IPS-18a (cell line): ENCODE measurements at regions not wholly inside any gene's neighbourhood (a gene's known extent, or its start where the extent isn't known, plus 50 kb on each side); places are given as distances from the start of the nearest gene placed in this dataset.
"Not testable (repeated sequence)": the region's sequence is repeated elsewhere in the genome, so short reads cannot be mapped to it uniquely, and the experiment has no call there.

Experiments used
- H3K27ac ChIP-seq: one replicate; pipeline ENCODE4 v1.5.1; 2013; ENCODE audit warnings: low read length
- H3K27me3 ChIP-seq: one replicate; pipeline ENCODE4 v1.6.1; 2013; ENCODE audit warnings: mild to moderate bottlenecking, low read length; ENCODE audit not compliant: control insufficient read depth, insufficient read depth
- H3K36me3 ChIP-seq: one replicate; pipeline ENCODE4 v1.6.1; 2013; ENCODE audit warnings: low read depth, low read length; ENCODE audit not compliant: control insufficient read depth
- H3K4me1 ChIP-seq: one replicate; pipeline ENCODE4 v1.6.1; 2013; ENCODE audit warnings: low read depth, low read length; ENCODE audit not compliant: control insufficient read depth
- H3K4me3 ChIP-seq: one replicate; pipeline ENCODE4 v1.5.1; 2013; ENCODE audit warnings: low read length
- H3K9ac ChIP-seq: one replicate; pipeline ENCODE4 v1.6.1; 2013; ENCODE audit warnings: mild to moderate bottlenecking, low read length, moderate library complexity
- H3K9me3 ChIP-seq: one replicate; pipeline ENCODE4 v1.6.1; 2013; ENCODE audit warnings: low read depth, low read length; ENCODE audit not compliant: control insufficient read depth

DNA sequence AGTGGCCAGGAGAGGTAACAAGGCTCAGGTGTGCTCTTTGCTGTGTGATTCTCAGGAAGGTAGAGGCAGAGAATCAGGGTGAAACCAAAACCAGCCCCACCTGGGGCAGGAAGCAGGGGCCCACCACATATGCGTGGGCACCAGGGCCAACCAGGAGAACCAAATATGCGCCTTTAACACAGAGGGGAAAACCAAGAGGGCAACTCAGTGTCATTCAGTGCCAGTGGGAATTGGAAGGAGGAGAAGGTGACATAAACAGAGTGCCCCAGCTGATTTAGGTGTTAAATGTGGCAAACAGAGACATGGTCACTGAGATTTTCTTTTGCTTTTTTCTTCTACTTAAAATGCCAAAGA is 106.8 kb upstream of the MAMLD1 start:
- no peak overlapping the region for H3K4me3 ChIP-seq
- H3K36me3 ChIP-seq: no peaks in the 10 kb centered on the region
- H3K9me3 ChIP-seq: peaks cover 10% of the 10 kb centered on the region
- H3K4me1 ChIP-seq: no peaks in the 10 kb centered on the region
- no peaks in the 10 kb centered on the region for H3K27me3 ChIP-seq
- H3K9ac ChIP-seq: no peak overlapping the region
- H3K27ac ChIP-seq: no peak overlapping the region

DNA sequence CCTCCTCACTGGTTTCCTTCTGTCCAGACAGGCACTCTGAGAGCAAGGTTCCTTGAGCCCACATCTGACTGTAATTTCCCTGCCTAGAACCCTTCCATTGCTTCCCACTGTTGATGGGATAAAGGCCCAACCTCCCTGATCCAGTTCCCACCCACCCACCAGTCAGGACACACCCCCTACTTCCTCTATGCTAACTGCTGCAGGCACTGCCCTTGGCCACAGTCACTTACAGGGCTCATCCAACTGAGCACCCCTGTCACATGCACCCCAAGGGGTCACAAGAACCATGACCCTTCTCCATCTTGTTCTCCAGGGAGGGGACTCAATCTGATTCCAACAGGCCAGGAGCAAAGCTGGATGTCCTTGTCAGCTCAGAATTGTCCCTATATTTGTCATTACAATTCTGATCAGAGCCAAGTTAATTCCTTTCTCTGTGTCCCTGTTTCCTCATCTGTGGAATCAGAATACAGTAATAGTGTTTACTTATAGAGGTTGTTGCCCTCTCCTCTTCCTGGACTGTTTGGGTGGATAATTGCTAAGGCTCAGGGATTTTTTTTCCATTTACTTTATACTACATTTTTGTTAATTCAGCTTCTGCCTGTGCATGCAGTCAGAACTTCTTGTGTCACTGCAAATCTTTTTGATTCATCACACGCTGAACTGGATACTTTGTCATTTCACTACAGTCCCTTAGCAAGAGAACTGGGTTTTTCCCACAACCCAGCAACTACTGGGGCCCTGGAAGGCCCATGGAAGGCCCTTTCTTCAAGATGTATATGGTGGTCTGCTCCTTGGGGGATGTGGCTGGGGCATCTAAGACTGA is 105.6 kb upstream of the MAMLD1 start:
- no peaks in the 10 kb centered on the region for H3K4me1 ChIP-seq
- H3K9me3 ChIP-seq: peaks cover 10% of the 10 kb centered on the region
- no peak overlapping the region for H3K4me3 ChIP-seq
- no peaks in the 10 kb centered on the region for H3K36me3 ChIP-seq
- no peak overlapping the region for H3K9ac ChIP-seq
- H3K27me3 ChIP-seq: no peaks in the 10 kb centered on the region
- H3K27ac ChIP-seq: no peak overlapping the region

DNA sequence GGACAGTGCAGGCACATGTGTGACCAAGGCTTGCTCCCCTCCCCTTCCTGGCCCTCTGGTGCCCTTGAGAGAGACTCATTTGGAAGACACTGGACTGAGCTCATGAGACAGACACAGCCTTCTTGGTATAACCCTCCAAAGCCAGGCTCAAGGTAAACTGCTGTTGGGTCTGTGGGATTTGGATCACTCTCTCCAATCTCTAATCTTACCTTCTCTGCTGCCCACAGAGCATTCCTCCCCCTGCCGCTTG is 105.0 kb upstream of the MAMLD1 start:
- no peaks in the 10 kb centered on the region for H3K4me1 ChIP-seq
- peaks cover 10% of the 10 kb centered on the region for H3K9me3 ChIP-seq
- no peak overlapping the region for H3K4me3 ChIP-seq
- no peaks in the 10 kb centered on the region for H3K36me3 ChIP-seq
- H3K9ac ChIP-seq: no peak overlapping the region
- no peaks in the 10 kb centered on the region for H3K27me3 ChIP-seq
- no peak overlapping the region for H3K27ac ChIP-seq

DNA sequence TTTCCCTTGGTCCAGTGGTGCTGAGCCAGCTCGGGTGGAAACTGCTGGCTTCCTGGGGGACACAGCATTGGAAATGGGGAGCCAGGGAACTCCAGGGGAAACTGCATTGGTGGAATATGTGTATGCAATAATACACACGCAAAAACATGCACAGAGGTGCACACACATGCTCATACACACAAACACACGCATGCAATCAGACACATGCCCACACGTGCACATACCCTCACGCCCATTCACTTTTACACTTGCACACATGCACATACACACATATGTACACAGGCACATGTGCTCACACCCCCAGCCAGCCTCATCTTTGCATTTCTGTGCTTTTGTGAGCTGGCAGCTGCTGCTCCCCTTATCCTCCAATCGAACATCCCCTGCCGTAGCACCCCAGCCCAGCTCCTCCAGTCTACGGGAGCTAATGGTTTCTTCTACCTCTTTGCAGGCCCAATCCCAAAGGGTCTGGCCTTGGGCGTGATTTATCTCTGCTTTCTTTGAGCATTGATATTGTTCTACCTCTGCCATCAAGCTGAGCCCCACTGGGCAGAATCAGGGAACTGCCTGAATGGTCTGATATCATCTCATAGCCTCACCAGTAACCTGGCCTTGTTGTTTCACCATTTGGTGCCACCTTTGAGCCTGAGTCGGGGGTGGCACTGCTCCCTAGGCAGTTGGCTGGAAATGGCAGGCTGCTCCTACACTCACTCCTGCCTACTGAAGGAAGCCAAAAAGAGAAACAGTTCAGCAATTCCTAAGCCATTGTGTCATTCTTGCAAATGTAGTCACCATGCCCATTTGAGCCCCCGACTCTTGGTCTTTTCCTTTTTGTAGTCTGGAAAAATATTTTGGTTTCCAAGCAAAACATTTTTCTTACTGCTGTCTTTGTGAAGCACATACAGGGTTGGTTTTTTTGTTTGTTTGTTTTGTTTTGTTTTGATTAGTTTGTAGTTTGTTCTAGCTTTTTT is 104.4 kb upstream of the MAMLD1 start:
- H3K4me1 ChIP-seq: no peaks in the 10 kb centered on the region
- no peak overlapping the region for H3K27ac ChIP-seq
- H3K27me3 ChIP-seq: no peaks in the 10 kb centered on the region
- H3K9ac ChIP-seq: no peak overlapping the region
- peaks cover 7% of the 10 kb centered on the region for H3K9me3 ChIP-seq
- no peak overlapping the region for H3K4me3 ChIP-seq
- no peaks in the 10 kb centered on the region for H3K36me3 ChIP-seq

DNA sequence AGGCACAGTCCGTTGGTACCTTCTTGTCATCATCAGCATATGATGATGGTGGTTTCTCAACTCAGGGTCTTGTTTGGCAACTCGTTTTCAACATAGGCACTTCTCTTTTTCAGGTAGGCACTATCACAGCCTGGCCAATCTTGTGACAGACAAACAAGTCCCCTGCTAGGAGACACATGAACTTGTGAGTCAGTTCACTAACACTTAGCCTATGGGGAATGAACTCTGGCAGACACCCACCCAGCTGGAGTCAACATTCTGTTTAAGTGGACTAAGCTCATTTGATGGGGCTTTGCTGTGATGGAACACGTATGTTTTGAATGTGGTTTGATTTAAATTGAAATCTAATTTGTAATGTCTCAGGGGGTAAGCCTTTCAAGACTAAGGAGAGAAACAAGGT is 100.7 kb upstream of the MAMLD1 start:
- no peaks in the 10 kb centered on the region for H3K27me3 ChIP-seq
- no peak overlapping the region for H3K27ac ChIP-seq
- H3K36me3 ChIP-seq: no peaks in the 10 kb centered on the region
- H3K9me3 ChIP-seq: no peaks in the 10 kb centered on the region
- no peak overlapping the region for H3K9ac ChIP-seq
- H3K4me3 ChIP-seq: no peak overlapping the region
- H3K4me1 ChIP-seq: no peaks in the 10 kb centered on the region

DNA sequence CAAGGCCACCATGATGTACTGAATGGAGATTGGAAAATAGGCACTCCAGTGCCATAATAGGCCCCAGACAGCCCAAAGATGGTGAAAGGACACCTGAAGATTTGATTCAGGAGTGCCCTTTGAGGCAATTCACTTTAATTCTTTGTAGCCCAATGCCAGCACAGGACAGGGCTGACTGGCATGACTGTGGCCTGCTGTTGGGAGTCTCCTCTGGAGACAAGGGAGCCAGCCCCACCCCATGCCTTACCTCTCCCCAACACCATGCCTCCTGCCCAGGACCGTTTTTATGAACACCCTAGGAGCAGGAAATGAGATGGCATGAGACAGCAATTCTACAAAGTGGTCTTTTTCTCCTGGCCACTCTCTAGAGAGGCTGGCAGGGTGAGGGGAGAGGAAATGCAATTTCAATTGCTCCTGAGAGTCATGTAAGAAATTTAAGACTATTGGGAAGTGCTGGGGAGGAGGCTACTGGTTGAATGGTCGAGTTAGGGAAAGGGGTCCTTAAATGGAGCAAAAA is 94.2 kb upstream of the MAMLD1 start:
- Histone ChIP-seq H3K4me1 (no peaks in the 10 kb centered on the region), H3K27me3 (no peaks in the 10 kb centered on the region), H3K9ac (no peak overlapping the region), H3K27ac (no peak overlapping the region), H3K4me3 (no peak overlapping the region), H3K9me3 (no peaks in the 10 kb centered on the region), H3K36me3 (no peaks in the 10 kb centered on the region)

DNA sequence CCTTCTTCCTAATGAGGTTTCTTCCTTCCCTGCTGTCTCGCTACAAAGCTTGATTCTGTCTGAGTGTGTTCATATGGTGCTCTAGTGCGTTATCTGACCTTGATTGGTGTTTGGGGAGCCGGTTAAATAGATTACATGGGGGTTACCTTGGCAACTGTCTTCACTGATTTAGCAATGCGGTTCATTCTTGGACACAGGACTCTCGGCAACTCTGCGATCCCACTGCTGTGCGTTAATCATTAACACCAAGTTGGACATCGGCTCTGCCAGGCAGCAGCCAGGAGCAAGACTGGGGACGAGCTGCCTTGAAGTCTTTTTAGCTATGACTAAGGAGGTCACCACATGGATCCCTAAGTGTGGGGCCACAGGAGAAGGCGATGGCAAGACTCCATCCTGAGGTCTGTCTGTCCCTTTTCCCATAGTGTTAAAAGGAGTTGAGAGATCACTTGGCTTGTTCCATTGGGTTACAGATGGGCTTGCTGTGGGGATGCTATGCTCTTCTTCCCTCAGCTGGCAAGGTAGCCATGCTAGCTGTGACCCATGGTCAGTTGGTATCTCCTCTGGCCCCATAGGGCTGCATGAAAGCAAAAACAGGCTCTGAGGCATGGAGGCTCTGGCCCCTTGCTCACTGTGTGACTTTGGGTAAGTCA is 93.4 kb upstream of the MAMLD1 start:
- Histone ChIP-seq H3K4me3 (no peak overlapping the region), H3K9me3 (no peaks in the 10 kb centered on the region), H3K27me3 (no peaks in the 10 kb centered on the region), H3K36me3 (no peaks in the 10 kb centered on the region), H3K9ac (no peak overlapping the region), H3K27ac (no peak overlapping the region), H3K4me1 (no peaks in the 10 kb centered on the region)

DNA sequence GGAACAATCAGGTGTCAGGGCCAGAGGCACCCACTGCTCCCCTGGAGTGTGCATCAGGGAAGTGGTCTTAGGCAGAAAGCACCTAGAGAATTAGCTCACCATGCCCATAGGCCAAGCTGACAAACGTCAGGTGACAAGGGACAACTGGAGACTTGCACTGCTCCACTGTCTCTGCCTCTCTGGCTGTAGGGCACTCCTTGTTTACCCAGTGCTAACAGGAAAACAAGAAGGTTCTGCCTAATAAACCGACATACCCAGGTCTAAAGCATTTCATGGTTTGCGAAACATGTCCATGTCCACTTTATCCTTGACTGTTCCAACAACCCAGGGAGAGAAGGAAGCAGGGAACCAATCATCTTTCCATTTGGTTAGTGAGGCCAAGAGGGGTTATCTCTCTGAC is 92.5 kb upstream of the MAMLD1 start:
- no peaks in the 10 kb centered on the region for H3K4me1 ChIP-seq

DNA sequence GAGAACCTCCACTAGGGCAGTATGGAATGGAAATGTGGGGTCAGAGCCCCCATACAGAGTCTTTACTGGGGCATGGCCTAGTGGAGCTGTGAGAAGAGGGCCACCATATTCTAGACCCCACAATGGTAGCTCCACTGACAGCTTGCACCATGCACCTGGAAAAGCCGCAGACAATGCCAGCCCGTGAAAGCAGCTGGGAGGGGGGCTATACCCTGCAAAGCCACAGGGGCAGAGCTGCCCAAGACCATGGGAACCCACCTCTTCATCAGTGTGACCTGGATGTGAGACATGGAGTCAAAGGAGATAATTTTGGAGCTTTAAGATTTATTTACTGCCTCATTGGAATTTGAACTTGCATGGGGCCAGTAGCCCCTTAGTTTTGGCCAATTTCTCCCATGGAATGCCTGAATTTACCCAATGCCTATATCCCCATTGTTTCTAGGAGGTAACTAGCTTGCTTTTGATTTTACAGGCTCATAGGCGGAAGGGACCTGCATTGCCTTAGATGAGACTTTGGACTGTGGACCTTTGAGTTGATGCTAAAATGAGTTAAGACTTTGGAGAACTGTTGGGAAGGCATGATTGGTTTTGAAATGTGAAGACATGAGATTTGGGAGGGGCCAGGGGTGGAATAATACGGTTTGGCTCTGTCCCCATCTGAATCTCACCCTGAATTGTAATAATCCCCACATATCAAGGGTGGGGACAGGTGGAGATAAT is 89.4 kb upstream of the MAMLD1 start:
- H3K4me3 ChIP-seq, H3K9me3 ChIP-seq, H3K4me1 ChIP-seq, H3K27ac ChIP-seq, H3K9ac ChIP-seq, H3K27me3 ChIP-seq, H3K36me3 ChIP-seq: not testable (repeated sequence)

More for the DNA sequence above, 92.5 kb upstream of the MAMLD1 start:
- H3K36me3 ChIP-seq: no peaks in the 10 kb centered on the region
- H3K9me3 ChIP-seq: no peaks in the 10 kb centered on the region
- no peak overlapping the region for H3K9ac ChIP-seq
- no peaks in the 10 kb centered on the region for H3K27me3 ChIP-seq
- H3K4me3 ChIP-seq: no peak overlapping the region
- H3K27ac ChIP-seq: no peak overlapping the region

DNA sequence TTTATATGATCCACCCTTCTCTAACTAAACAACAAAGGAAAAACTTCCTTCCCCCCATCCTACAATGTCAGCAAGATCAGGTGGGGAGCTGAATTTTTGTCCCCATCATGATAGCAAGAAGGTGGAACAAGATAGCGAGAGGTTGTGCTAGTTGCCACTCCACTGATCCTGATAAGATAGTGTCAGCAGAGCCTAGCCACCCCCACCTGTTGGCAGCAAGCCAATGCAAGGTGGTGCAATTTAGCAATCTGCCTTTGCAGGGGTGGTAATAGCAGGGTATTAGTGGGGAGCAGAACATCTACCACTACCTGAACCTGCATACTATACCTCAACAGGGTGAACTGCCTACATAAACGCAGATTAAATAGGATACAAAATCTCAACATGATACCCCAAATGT is 80.2 kb upstream of the MAMLD1 start:
- Histone ChIP-seq H3K9ac (no peak overlapping the region), H3K4me3 (no peak overlapping the region), H3K27ac (no peak overlapping the region), H3K4me1 (no peaks in the 10 kb centered on the region), H3K9me3 (peaks cover 6% of the 10 kb centered on the region), H3K27me3 (no peaks in the 10 kb centered on the region), H3K36me3 (no peaks in the 10 kb centered on the region)

DNA sequence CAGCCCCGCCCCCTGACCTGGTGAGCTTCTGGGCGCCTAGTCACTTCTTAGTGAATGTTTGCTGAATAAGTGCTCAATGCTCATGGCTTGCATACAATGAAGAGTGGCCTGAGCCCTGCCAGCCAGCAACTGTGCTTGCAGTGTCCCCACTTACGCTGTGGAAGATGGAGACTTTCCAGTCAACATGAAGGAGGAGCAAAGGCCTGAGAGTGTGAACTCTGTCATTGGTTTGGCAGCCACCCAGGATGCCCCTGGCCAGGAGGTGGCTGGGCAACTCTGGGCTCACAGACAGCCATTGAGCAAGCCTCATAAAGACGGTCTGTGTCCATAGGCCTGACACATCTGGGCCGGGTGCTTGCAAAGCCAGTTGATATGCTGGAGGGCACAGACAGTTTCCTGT is 72.1 kb upstream of the MAMLD1 start:
- Histone ChIP-seq H3K9me3 (peaks cover 9% of the 10 kb centered on the region), H3K27me3 (no peaks in the 10 kb centered on the region), H3K27ac (no peak overlapping the region), H3K4me3 (no peak overlapping the region), H3K36me3 (no peaks in the 10 kb centered on the region), H3K4me1 (no peaks in the 10 kb centered on the region), H3K9ac (no peak overlapping the region)
